SK-N-DZ (cell line): ENCODE measurements at regions not wholly inside any gene's neighbourhood (a gene's known extent, or its start where the extent isn't known, plus 50 kb on each side); places are given as distances from the start of the nearest gene placed in this dataset.

Experiments used
- DNase-seq: peaks from one replicate; pipeline ENCODE4 v3.0.0-alpha.2; 2015; ENCODE audit warnings: low spot score

DNA sequence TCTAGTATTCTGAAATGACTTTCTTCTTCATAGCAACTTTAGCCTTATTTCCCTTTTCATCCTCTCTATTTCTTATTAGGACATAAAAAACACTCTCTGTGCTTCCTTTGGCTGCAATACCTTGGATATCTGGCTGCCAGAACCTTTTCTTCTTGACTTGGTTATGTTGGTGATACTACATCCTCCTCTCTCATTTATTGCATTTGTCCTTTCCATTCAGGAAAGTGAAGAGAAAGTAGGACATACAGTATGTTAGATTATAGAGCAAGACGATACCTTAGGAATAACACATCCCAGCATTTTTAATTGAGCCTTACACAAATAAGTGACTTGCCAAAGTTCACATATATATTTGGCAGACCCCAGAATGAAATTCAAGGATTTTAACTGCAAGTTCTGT is 210.1 kb upstream of the PPP1R3A start:
- DNase-seq, result no peak

- no peak for DNase-seq
Measured at GRCh38 chr7:114126095-114126494, 207.3 kb upstream of the PPP1R3A start.

DNA sequence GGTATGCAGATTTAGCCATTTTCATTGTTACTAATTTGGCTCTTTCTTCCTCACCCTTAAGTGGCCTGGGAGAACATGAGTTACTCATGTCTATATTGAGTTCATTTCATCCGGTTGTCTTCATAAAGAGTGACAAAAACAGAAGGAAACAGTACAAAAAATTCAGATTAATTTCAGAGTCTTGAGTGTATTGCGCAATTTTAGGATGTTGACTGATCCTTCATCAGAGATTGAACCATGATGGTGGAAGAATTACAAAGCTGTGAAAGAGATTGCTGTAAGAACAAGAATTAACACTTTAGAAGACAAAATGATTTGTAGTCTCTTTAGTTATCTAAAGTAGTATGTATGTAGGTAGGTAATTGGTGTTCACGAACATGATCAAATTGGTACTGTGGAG is 194.0 kb upstream of the PPP1R3A start:
- DNase-seq, result no peak

DNA sequence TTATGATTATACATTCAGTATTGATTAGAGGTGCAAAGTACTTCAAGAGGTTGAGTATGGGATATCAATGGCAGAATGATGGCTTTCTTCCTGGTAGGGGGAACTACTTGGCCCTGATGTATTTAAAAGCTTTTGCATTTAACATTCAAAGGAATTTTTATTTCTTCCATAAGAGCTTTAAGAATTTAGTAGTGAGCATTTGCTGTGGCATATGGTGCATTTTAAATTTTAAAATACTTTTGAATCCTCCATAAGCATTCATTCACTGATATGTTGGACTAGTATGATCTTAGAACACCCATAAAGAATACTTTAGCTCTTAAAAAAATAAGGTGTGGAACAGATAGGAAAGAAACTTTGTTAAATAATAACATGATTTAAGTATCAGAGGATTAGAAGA is 191.9 kb upstream of the PPP1R3A start:
- DNase-seq, result no peak

GRCh38 chr7:114109721-114110120 is 190.9 kb upstream of the PPP1R3A start:
- DNase-seq, result no peak

- DNase-seq, result no peak
Measured at GRCh38 chr7:114109304-114109703, 190.5 kb upstream of the PPP1R3A start.

GRCh38 chr7:114108510-114108909 is 189.7 kb upstream of the PPP1R3A start:
- no peak for DNase-seq

GRCh38 chr7:114107522-114107921 is 188.7 kb upstream of the PPP1R3A start:
- no peak for DNase-seq

GRCh38 chr7:114104035-114104434 is 185.2 kb upstream of the PPP1R3A start:
- DNase-seq, result no peak

DNA sequence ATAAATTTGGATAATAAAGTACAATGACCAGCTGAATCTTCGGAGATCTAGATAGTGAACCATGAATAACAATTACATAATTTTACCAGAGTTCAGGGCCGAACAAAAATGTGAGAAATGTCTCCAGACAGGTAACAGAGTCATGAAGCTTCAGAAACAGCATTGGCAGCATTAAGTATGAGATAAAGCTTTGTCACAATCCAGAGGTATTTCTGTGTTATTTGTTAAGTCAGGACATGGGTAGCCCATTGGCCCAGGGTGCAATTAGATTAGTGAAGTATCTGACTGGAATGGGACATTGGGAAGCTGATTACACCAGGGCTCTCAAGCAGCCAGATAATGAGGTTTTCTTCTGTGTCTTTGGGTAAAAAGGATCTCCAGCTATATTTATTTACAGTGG is 184.2 kb upstream of the PPP1R3A start:
- DNase-seq, result no peak

- DNase-seq, result no peak
Measured at GRCh38 chr7:114102131-114102530, 183.3 kb upstream of the PPP1R3A start.

GRCh38 chr7:114100810-114101209 is 182.0 kb upstream of the PPP1R3A start:
- no peak for DNase-seq

GRCh38 chr7:114099337-114099736 is 180.5 kb upstream of the PPP1R3A start:
- no peak for DNase-seq

DNA sequence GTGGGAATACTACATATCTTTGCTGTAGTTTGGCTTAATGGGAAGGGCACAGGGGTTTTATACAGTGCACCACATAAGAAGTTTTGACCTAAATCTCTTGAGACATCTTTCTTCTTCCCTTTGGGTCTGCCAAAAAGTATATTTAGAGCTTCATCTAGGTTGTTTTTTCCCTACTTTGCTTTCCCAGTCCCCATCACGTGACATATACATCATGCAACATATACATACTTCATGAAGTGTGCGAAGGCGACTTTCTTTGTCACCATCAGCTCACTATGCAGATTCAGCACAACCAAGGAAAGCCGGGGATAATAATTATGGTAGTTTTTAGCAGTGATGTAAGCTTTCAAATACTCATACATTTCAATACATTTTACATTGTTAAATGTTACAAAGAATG is 177.1 kb upstream of the PPP1R3A start:
- DNase-seq, result no peak

GRCh38 chr7:114088470-114088940 is 169.7 kb upstream of the PPP1R3A start:
- no peak for DNase-seq

GRCh38 chr7:114087653-114088469 is 169.1 kb upstream of the PPP1R3A start:
- no peak for DNase-seq

- DNase-seq, result no peak
Measured at GRCh38 chr7:114086914-114087652, 168.3 kb upstream of the PPP1R3A start.

- DNase-seq, result no peak
Measured at GRCh38 chr7:114086537-114086913, 167.7 kb upstream of the PPP1R3A start.

- DNase-seq, result peak; percentile 28
Measured at GRCh38 chr7:114085592-114086501, 167.0 kb upstream of the PPP1R3A start.

- no peak for DNase-seq
Measured at GRCh38 chr7:114085313-114085591, 166.4 kb upstream of the PPP1R3A start.

DNA sequence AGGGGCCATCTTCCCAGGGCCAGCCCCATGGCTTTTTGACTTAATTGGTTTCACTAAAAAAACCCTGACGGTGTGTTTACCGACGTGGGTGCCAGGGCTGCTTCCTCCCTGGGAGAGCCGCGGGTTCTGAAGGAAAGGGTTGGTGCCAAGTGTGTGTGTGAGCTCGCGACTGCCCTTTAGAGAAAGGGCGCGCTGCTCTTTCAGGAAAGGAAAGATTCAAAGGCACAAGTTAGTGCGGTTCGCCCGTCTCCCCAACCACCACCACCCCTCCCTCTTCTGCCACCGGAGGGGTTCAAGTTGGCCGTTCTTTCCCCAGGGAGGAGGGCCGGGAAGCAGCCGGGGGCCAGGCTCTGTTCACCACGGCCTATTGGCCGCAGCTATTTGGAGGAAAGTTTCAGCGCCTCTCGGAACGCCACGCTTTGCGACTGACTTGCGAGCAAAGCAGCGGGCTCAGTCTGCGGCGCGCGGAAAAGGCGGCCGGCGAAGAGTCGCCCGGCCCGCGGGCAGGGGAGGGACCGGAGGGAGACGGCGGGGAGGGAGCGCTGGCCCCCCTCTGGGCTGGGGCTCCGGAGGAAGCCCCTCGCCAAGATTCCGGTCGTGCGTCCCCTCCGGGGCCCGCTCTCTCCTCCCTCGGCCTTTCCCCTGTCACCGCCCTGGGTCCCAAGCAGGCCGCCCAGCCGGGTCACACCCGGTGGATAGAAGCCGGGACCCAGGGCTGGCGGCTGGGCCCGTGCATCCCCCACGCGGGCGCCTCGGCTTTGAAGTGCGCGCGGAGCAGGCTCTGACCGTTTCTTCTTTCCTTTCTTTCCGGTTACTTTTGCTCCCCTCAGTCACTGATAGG is 165.9 kb upstream of the PPP1R3A start:
- DNase-seq, result no peak
